NCI-H510A (cell line): ENCODE measurements at regions not wholly inside any gene's neighbourhood (a gene's known extent, or its start where the extent isn't known, plus 50 kb on each side); places are given as distances from the start of the nearest gene placed in this dataset.
"Not testable (repeated sequence)": the region's sequence is repeated elsewhere in the genome, so short reads cannot be mapped to it uniquely, and the experiment has no call there.

Experiments used
- DNase-seq: peaks from one replicate; lab custom pipeline; 2025; lab: John Stamatoyannopoulos, UW

DNA sequence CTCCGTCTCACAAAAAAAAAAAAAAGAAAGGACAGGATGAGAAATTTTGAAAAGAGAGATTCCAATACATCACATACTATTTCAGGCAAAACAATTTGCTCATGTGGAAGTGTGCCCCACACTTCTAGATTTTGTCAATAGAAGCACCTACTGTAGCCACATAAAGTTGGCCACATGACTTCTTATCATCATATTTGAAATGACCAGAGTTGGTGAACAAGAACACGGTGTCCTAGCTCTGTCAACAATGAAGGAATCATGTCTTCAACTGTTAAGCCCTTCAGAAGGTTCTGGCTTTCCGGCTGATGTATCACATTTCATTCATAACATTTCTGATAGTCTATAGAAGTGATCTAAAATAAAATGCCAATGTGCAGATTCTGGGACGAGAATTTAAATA lies 534.5 kb downstream of the TMEM114 start:
- no peak for DNase-seq

DNA sequence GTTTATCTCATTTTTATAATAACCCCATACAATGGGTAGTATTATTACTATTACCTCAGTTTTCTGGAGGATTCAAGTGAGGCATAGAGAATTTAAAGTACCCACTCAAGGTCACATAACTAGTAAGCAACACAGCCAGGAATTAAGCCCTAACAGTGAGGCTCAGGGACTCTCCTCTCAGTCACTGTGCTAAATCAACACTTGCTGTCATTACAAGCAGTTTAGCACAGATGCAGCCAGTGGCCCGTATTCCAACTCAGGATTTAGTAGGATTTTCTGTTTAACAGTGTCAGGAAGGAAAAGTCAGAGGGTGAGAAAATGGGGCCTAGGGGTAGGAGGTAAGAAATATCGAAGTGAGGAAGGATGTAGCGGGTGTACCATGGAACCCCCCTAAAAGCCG lies 536.9 kb downstream of the TMEM114 start:
- DNase-seq: no peak

DNA sequence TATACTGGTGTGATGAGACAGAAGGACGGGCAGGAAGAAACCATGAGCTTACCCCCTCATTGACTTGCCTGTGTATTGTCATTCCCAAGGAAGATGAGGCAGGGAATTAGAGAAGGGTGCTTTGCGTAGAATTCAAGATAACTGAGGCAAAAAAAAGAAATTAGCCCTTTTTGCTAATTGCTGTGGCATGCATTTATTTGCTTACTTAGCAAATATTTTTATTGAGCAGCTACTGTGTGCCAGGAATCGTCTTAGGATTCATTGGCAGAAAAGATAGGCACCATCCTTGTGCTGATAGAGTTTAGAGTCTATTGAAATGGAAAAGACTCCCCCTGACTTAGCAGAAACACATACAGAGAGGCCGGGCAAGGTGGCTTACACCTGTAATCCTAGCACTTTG lies 541.9 kb downstream of the TMEM114 start:
- no peak for DNase-seq

DNA sequence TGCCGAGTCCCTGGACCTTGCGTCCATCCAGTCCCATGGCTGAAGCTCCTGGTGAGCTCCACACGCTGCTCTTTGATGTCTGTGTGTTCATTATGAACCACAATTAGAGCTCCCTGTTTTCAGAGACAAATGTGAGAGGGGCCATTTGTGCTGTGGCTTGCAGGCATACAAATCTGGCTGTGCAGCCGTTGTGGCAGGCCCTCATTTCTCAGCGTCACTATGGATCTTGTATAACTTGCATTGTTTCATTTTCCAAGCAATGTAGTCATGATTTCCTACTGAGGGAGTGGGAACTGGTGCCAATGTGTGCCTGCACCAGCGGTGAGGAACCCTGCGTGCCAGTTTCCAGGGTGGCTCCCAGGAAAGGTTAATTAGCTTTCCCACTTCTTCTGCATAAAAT lies 542.6 kb downstream of the TMEM114 start:
- no peak for DNase-seq

DNA sequence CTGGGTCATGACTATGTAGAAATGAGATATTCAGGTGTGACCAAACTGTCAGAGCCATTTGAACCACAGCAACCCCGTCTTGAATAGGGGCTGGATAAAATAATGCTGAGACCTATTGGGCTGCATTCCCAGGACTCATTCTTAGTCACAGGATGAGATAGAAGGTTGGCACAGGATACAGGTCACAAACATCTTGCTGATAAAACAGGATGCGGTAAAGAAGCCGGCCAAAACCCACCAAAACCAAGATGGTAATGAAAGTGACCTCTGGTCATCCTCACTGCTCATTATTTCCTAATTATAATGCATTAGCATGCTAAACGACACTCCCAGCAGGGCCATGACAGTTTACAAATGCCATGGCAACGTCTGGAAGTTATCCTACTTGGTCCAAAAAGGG lies 545.5 kb downstream of the TMEM114 start:
- no peak for DNase-seq

DNA sequence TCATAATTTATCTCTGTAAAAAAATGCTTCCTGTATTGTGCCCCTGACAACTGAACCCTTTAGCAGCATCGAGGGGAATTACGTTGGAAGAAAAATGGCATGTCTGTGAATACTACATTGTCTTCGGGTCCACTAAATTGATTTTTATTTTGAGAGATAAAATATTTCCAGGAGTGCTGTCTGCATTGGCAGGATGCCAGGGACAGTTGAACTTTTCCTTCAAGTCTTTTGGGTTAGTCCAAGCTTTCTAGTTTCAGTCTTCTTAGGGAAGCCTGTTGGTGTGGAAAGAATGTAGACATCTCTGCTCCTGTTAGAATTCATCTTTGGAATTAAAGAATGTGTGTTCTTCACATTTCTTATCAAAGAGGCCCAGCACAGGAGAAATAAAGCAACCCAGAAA lies 557.9 kb downstream of the TMEM114 start:
- DNase-seq: no peak

DNA sequence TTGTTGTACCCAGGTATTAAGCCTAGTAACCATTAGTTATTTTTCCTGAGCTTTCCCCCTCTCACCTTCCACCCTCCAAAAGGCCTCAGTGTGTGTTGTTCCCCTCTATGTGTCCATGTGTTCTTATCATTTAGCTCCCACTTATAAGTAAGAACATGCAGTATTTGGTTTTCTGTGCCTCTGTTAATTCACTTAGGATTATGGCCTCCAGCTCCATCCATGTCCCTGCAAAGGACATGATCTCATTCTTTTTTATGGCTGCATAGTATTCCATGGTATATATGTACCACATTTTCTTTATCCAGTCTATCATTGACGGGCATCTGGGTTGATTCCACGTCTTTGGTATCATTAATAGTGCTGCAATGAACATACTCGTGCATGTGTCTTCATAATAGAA lies 560.3 kb downstream of the TMEM114 start:
- not testable (repeated sequence) for DNase-seq

DNA sequence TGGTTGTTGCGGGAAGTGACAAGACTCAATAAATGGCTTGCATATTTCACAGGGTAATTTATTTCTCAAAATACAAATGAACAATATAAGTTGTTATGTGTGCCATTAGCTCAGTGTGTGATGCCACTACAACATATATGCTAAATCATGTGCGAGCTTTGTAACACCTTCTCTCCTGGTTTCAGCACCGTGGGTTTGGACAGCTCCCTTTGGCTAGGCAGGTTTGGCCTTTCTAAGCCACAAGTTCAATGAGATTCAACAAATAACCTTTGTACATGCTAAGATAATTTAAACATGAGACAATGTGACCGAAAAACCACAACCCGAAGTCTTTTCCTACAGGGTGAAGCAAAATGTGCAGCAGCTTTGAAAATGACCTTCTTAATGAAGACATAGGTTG lies 563.9 kb downstream of the TMEM114 start:
- no peak for DNase-seq

DNA sequence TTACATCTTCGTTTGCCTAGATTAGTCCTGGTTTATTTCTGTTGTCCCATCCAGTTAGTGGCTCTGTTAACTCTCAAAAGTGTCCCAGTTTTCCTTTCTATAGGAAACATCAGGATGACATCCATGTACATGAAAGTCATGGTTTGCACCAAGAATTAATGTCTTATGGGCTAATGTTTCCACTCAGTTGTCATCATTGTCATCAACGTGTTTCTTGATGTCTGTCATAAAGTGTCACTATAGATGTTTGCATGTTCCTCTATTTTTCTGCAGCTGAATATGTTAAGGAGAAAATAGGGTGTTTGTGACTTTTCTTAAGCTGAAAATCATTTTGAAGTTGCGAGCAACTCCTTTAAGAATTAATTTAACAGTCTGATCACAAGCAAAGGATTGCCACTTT lies 567.0 kb downstream of the TMEM114 start:
- DNase-seq: no peak

DNA sequence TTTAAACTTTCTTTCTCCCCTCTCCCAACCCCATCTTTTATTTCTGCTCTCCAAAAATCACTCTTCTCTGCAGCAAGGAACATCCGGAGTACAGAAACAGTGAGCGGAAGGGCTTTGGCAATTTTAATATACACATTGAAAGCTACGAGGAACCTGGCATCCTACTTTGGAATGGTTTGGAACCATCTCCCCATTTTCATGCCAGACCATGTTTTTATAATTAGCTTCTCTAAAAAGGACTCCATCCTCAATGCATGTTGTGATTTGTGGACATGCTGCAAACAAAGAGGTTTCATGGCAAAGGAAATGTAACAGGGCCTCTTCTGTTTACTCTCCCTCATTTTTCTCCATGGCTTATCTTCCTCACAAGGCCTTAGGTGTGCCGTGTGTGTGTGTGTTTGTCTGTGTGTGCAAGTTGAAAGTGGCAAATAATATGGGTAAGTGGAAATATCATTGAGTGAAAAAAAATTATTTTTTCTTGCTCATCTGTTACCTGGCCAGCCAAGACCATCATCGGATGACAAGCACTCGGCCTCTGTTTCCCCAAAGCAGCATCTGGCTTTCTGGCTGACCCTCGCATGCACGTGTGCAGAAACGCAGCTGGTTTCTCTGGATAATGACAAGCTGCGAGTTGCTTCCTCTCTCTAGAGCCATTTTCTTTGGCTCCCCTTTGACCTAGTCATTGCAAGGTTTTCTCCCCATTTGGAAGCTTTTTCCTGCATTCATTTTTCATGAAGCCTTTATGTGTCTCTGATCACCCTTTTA lies 585.0 kb downstream of the TMEM114 start:
- DNase-seq: no peak

DNA sequence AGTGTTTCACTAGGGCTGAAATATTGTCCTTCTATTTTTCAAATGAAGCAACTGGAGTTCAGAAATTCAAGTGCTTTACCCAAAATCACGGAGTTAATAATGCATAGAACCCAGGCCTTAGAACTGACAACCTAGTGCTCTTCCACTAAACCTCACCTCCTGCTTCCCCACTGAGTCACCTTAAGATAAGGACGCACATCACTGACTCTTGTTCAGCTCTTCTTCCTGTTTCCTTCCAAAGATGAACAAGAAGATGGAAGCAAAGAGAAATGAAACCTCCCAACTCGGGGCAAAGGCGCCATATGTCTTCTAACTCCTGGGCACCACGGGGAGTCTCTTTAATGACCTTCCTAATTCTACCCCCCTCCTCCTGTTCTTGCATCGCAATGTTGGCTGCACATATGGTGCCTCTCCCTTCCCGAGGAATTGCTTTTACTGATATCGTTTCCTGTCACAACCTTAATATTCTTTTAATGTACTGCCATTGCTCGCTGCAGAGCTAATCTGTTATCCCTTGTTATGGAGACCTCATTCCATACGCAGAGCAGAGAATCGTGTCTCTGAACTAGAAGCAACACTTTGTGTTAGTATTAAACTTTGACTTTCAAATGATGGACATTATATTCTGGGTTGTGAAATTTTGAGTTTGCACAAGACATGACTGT lies 591.4 kb downstream of the TMEM114 start:
- no peak for DNase-seq

DNA sequence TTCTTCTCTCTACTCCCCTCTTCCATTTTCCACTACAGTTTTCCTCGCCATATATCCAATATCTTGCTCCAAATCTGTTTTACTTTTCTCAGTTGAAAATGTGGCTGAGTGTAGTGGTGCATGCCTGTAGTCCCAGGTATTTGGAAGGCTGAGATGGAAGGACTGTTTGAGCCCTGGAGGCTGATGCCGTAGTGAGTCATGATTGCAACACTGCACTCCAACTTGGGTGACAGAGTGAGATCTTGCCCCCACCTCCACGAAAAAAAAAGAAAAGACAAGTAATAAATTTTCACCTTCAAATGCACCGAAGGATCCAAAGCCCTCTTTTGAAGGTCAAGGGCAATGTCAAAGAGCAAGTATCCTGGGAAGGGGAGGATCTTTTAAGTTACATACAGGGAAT lies 592.3 kb downstream of the TMEM114 start:
- no peak for DNase-seq

DNA sequence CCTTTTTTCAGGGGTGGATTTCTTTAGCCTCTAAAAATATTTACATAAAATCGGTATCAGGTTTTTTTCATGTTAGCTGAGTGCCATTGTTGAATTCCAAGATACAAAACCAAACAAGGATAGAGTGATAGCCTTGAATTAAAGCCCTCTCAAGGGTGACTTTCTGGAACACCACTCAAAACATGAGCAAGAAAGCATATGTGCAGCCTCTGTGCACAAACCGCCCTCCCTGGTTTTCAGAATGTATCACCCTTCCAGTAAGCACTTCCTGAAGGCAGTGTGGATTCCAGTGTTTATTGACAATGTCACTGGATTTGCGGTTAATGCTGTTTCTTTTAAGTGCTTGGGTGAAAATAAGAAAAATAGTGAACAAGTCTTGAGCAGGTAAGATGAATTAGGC lies 597.7 kb downstream of the TMEM114 start:
- DNase-seq: no peak

DNA sequence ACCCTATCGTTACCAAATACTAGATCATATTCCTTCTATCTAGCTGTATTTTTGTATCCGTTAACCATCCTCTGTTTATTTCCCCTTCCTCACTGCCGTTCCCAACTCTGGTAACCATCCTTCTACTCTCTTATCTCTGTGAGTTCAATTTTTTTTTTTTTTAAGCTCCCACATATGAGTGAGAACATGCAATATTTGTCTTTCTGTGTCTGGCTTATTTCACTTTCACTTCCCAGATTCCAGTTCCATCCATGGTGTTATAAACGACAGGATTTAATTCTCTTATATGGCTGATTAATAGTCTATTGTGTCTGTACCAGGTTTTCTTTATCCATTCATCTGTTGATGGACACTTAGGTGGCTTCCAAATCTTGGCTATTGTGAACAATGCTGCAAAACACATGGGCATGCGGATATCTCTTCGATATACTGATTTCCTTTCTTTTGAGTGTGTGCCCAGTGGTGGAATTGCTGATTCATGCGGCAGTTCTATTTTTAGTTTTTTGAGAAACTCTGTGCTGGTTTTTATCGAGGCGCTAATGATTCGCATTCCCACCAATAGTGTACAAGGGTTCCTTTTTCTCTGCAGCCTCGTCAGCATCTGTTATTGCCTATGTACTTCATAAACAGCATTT lies 599.6 kb downstream of the TMEM114 start:
- DNase-seq: no peak

DNA sequence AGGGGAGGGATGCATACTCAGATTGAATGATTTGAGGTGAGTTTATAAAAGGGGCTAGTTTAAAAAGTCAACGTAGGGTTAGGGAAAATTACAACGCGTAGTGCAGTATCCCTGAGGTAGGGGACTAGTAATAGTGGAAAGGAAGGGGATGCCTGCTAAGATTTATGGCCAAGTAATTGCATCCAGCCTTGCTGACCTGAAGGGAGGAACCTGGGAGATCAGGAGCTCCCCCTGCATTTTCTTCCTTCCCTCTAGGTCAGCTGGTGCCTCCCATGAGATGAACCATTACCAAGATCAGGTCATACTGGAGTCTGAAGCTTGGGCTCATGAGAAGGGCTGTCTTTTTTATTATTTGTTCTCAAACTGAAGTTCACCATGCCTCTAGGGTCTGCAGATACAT lies 606.6 kb downstream of the TMEM114 start:
- DNase-seq: no peak

DNA sequence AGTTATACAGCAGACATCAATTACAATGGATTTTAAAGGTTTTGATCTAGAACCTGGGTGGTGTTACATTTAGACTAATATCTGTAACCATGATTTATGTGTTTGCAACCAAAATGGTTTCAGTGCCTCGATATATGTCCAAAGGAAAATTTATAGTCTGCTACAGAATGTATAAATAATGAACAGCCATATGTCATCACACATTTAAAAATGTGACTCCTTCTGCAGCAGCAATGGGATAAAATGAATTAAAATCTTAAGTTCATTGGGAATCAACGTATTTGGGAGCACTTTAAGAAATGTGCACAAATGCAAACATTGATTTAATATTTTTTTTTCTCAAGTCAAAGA lies 610.2 kb downstream of the TMEM114 start:
- DNase-seq: no peak

DNA sequence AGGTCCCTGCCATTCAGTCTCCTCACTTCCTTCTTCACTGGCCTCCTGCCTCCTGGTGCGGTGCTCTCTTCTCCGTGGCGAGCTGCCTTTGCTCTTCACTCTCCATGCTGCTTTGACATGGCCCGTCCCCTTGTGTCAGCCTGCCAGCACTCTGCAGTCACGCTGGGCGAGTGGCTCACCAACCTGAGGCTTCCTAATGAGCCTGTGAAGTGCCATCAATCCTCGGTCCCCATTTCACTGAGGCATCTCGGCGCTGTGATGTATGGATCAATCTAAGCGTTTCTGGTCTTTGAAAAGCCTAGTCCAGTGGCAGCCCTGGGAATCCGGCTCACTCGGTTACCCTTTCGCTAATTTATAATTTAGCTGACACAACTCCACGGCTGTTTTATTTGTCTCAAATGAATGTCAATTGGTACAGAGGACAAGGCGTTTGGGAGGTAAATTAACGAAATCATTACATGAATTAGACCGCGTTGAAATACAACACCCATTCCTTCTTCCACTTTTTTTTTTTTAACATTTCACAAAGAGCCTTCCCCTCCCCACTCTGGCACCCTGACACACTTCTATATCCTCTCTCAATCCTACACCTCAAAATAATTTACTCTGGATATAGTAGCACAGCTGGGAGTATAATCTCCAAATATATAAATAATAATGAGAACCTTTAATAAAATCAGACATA lies 610.7 kb downstream of the TMEM114 start:
- DNase-seq: no peak

DNA sequence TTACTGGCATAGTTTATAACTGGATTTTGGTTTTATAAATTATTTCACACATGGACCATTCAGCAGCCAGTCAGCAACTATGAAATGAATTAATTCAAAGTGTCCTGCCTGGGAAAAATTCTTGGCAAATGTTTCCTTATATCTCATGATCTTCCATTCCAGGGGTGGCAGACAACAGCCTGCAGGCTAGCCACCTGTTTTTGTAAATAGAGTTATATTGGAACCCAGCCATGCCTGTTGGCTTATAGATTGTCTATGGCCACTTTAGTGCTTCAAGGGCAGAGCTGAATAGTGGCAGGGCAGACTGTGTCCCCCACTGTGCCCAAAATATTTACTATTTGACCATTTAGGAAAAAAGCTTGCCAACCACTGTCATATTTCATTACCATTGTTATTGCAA lies 613.7 kb downstream of the TMEM114 start:
- DNase-seq: no peak

DNA sequence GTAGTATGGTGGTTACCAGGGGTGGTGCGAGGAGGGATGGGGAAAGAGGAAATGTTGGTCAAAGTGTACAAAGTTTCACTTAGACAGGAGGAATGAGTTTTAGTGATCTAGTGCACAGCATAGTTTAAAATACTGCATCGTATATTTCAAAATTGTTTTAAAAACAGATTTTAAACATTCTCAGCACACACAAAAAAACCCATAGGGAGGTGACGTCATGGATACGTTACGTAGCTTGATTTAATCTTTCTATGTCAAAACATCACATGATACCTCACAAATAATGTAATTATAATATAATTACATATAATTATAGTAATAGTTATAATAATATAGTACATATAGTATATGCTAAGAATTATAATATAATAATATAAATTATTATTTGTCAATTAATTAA lies 614.2 kb downstream of the TMEM114 start:
- DNase-seq: no peak

DNA sequence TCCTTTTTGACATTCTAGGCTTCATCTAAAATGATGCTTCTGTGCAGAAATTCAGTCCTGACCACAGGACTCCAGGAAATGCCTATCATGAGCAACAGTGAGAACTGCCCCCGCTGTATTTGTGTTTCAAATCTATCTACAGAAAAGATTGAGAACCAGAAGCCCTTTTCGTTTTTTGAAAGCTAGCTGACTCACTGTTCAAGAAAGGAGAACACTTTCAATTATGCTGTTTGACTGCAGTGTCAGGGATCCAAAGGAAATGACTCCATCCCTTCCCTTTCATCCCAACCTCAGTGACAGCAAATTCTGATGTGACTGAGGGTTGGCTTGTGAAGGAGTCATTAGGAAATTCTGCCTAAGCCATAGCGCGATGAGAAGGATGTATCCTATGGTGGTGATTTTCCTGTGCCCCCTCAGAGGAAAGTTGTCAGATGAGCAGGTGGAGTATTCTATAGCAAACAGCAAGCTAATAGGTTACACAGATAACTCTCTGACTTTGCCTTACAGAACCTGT lies 622.3 kb downstream of the TMEM114 start:
- no peak for DNase-seq

DNA sequence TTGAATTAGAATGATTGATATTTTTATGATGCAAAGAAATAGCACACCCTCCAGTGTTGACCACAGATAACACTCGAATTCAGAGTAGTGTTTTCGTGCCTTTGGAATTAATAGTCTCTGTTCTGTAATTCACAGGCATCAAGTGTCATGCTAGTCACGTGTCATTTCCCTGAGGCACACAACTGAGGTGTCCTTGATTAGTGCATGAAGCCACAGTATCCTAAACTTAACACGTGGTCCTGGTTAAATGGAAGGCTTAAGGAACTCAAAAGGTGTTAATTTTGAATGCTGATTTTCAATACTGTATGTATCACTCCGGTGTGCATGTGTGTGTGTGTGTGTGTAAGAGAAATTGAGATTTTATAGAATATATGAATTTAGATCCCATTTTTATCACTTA lies 625.6 kb downstream of the TMEM114 start:
- no peak for DNase-seq

DNA sequence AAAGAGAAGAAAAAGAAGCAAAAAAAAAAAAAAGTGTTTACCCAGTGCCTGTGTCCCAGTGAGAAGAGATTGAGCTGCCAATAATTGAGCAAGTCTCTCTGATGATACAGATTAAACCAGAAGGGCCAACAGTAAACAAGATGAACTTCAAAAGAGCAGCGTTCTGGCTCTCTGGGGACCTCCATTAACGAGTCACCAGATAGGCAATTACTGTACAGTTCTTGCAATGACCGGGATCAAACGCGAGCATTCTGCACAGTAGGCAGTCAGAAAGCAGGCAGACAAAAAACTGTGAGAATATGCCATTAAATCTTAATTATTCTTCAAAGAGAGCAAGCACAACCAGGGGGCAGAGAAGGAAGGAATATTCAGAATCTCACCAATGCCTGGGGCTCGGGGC lies 626.1 kb downstream of the TMEM114 start:
- no peak for DNase-seq
